HL-60 (cell line): ENCODE measurements at regions not wholly inside any gene's neighbourhood (a gene's known extent, or its start where the extent isn't known, plus 50 kb on each side); places are given as distances from the start of the nearest gene placed in this dataset.

Experiments
- DNase-seq, 2 experiments: peaks; one replicate each; pipeline ENCODE4 v3.0.0-alpha.2; 2010 to 2020; ENCODE audit warnings: low read depth in 1 of 2, low spot score in 1 of 2
- H3K27ac ChIP-seq: fragments of 250-450 bp; sonication (Bioruptor Pico); replicated peaks from 2 replicates; pipeline ENCODE4 v1.5.1; 2020; ENCODE audit warnings: mild to moderate bottlenecking, moderate library complexity
- H3K27me3 ChIP-seq: fragments of 250-450 bp; sonication (Bioruptor Pico); 2 replicates; pipeline ENCODE4 v1.5.1; 2021; ENCODE audit warnings: mild to moderate bottlenecking, moderate library complexity; ENCODE audit not compliant: insufficient read depth, poor library complexity, severe bottlenecking
- H3K4me3 ChIP-seq: replicated peaks from 2 replicates; pipeline ENCODE4 v1.5.1; 2011; ENCODE audit warnings: mild to moderate bottlenecking, control low read depth, low read length; ENCODE audit not compliant: insufficient read depth
- CTCF ChIP-seq: IDR thresholded peaks from one replicate; pipeline ENCODE4 v1.5.1; 2011; ENCODE audit warnings: low read length, control low read depth, inconsistent platforms; ENCODE audit not compliant: insufficient read depth
- GABPA ChIP-seq: IDR thresholded peaks from 2 replicates; pipeline ENCODE4 v1.6.1; 2012; ENCODE audit warnings: low read depth
- POLR2AphosphoS5 ChIP-seq: IDR thresholded peaks from 2 replicates; pipeline ENCODE4 v1.6.1; 2012; ENCODE audit warnings: low read depth
- REST ChIP-seq: IDR thresholded peaks from 2 replicates; pipeline ENCODE4 v1.6.1; 2012; ENCODE audit warnings: low read depth; ENCODE audit not compliant: insufficient replicate concordance
- SPI1 ChIP-seq: IDR thresholded peaks from 2 replicates; pipeline ENCODE4 v1.6.1; 2012; ENCODE audit warnings: low read depth, mild to moderate bottlenecking, borderline replicate concordance

GRCh38 chr16:79532273-79532672 lies 68.3 kb downstream of the MAF start:
- H3K27ac ChIP-seq: no peak overlapping the region
- no peaks in the 10 kb centered on the region for H3K27me3 ChIP-seq
- no peak for TF ChIP-seq SPI1
- no peak for TF ChIP-seq GABPA
- no peak for TF ChIP-seq CTCF
- no peak for TF ChIP-seq POLR2AphosphoS5
- no peak for TF ChIP-seq REST
- no peak for DNase-seq
- no peak overlapping the region for H3K4me3 ChIP-seq

- no peak for DNase-seq
- no peak overlapping the region for H3K4me3 ChIP-seq
- TF ChIP-seq SPI1 (no peak), POLR2AphosphoS5 (no peak), GABPA (no peak), REST (no peak), CTCF (no peak)
Observed at GRCh38 chr16:79528338-79528737, 72.2 kb downstream of the MAF start.

GRCh38 chr16:79523971-79524370 lies 76.6 kb downstream of the MAF start:
- no peak for DNase-seq
- no peak overlapping the region for H3K27ac ChIP-seq
- H3K4me3 ChIP-seq: no peak overlapping the region
- H3K27me3 ChIP-seq: no peaks in the 10 kb centered on the region
- no peak for TF ChIP-seq CTCF
- TF ChIP-seq POLR2AphosphoS5: no peak
- TF ChIP-seq SPI1: no peak
- TF ChIP-seq REST: no peak
- TF ChIP-seq GABPA: no peak

More at GRCh38 chr16:79528338-79528737, 72.2 kb downstream of the MAF start:
- Histone ChIP-seq H3K27me3 (no peaks in the 10 kb centered on the region), H3K27ac (no peak overlapping the region)
